ENCODE measurements at regions not wholly inside any gene's neighbourhood (a gene's known extent, or its start where the extent isn't known, plus 50 kb on each side); places are given as distances from the start of the nearest gene placed in this dataset.
"Not testable (repeated sequence)": the region's sequence is repeated elsewhere in the genome, so short reads cannot be mapped to it uniquely, and the experiment has no call there.

DNA sequence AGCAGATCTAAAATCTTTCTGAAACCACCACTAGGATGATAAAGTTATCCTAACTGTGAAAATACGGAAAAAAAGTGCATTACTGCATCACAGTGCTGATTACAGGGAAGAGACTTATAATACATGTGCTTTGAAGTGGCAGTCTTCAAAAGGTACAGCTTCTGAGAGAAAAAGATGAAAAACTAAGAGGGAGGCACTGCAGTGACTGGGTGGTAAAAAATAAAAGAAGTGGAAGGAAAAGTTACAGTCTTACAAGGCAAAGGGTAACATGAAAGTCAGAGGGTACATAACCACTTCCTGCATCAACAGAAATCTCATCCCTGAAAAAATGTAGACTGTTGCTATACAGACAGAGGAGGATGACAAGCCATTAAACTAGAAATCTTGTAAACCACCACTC is 465.3 kb downstream of the ACTR3B start:
- Histone ChIP-seq H3K4me1 (no peaks in the 10 kb centered on the region), H3K27me3 (no peaks in the 10 kb centered on the region)
- intact Hi-C loops (cut with DNase I), result no loop called here

DNA sequence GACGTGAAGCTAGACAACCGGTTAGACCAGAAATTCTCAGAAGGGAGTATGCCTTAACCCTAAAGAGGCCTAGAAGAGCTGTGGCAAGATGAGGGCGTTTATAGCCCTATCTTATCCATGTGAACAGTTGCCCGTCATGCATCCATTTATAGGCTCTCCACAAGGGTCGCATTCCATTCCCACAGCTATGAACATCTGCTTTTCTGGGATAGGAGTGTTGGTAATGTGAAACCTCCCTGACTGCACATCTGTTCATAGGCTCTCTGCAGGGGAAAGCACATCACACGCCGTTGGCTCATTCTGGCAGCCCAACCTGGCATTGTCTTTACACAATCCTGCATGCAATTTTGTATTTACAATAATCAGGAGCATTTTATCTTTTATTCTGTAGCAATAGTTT is 485.6 kb downstream of the ACTR3B start:
- H3K27ac ChIP-seq; H3K4me3 ChIP-seq; H3K4me1 ChIP-seq; intact Hi-C loops (cut with DNase I); DNase-seq (ENCODE audit: low spot score in 2 of 2); H3K9me3 ChIP-seq; H3K36me3 ChIP-seq; H3K27me3 ChIP-seq: not testable (repeated sequence)

More for the DNA sequence above, 465.3 kb downstream of the ACTR3B start:
- no peak for DNase-seq (ENCODE audit: low spot score in 2 of 2)
- TF ChIP-seq, protein P1, sequence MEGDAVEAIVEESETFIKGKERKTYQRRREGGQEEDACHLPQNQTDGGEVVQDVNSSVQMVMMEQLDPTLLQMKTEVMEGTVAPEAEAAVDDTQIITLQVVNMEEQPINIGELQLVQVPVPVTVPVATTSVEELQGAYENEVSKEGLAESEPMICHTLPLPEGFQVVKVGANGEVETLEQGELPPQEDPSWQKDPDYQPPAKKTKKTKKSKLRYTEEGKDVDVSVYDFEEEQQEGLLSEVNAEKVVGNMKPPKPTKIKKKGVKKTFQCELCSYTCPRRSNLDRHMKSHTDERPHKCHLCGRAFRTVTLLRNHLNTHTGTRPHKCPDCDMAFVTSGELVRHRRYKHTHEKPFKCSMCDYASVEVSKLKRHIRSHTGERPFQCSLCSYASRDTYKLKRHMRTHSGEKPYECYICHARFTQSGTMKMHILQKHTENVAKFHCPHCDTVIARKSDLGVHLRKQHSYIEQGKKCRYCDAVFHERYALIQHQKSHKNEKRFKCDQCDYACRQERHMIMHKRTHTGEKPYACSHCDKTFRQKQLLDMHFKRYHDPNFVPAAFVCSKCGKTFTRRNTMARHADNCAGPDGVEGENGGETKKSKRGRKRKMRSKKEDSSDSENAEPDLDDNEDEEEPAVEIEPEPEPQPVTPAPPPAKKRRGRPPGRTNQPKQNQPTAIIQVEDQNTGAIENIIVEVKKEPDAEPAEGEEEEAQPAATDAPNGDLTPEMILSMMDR (IDR thresholded peaks at IDR 0.05), result no peak
- no peak overlapping the region for H3K4me3 ChIP-seq
- H3K27ac ChIP-seq, result no peak overlapping the region
- H3K36me3 ChIP-seq, result no peaks in the 10 kb centered on the region
- peaks cover 0 to 9% of the 10 kb centered on the region in 2 donors for H3K9me3 ChIP-seq

DNA sequence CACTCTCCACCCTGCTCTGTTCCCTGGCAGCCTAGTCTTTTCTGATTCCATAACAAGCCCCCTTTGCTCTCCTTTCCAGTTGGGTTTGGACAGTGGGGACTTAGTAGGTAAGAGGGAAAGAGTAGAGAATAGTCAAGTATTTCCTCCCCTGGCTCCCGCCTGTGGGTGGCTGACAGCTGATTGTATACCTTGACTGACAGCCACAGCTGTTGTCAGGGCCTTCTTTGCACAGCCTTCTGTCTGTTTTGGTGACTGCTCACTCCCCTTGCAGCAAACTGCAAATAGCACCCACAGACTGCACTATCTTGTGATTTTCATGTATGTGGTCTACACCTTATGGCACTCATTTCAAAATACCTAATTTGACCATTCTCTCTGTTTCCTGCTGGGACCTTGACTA is 486.3 kb downstream of the ACTR3B start:
- intact Hi-C loops (cut with DNase I), result no loop called here
- Histone ChIP-seq H3K36me3 (no peaks in the 10 kb centered on the region), H3K27me3 (no peaks in the 10 kb centered on the region), H3K9me3 (no peaks in the 10 kb centered on the region), H3K4me1 (no peaks in the 10 kb centered on the region), H3K27ac (no peak overlapping the region), H3K4me3 (no peak overlapping the region)
- DNase-seq (ENCODE audit: low spot score in 2 of 2), result no peak
- TF ChIP-seq, protein P1 (IDR thresholded peaks at IDR 0.05), result no peak

DNA sequence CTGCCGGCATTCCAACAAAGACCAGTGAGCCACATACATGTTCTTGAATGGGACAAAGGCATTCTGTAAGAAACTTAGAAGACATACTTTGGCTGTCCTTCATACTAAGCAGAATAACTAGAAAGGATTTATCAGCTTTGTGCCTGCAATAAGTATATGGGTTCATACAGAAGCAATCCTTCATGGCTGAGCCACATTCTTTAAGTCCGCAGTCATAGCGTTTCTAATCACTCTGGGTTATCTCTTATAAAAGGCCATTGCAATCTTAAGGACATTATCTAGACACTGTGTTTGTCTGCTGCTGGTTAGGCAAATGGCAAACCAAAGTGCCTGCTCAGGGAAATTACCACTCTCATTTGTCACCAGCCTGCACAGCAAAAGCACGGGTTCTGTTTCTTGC is 488.4 kb downstream of the ACTR3B start:
- Histone ChIP-seq H3K27ac (no peak overlapping the region), H3K9me3 (no peaks in the 10 kb centered on the region), H3K4me1 (no peaks in the 10 kb centered on the region), H3K36me3 (no peaks in the 10 kb centered on the region), H3K4me3 (no peak overlapping the region), H3K27me3 (no peaks in the 10 kb centered on the region)
- no peak for DNase-seq (ENCODE audit: low spot score in 2 of 2)
- intact Hi-C loops (cut with DNase I), result no loop called here
- TF ChIP-seq, protein P1 (IDR thresholded peaks at IDR 0.05), result no peak

DNA sequence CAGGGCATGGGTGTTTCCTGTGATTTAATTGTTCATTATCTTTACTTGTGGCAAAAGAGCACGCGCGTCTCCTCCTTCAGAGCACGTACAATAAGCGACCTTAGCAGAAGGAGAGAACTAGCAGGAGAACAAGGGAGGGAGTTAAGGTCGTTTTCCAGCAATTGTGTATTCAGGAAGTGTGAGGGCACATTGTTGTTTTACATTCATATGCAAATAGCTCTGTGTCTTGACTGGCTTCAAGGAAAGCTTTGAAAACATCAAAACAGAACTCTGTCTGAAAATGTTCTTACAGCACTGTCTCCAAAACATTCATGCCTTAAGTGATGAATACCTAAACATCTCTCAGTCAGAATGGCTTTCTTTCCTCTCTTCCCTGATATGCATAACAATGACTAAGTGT is 499.1 kb downstream of the ACTR3B start:
- no peaks in the 10 kb centered on the region for H3K4me1 ChIP-seq
- no peak overlapping the region for H3K4me3 ChIP-seq
- TF ChIP-seq, protein P1 (IDR thresholded peaks at IDR 0.05), result no peak
- H3K9me3 ChIP-seq, result no peaks in the 10 kb centered on the region
- DNase-seq (ENCODE audit: low spot score in 2 of 2), result no peak
- intact Hi-C loops (cut with DNase I), result loop anchor here (10.0 kb wide), 1 partner anchor 64 kb away; no protein-coding TSS in a partner anchor
- no peaks in the 10 kb centered on the region for H3K27me3 ChIP-seq
- H3K36me3 ChIP-seq, result no peaks in the 10 kb centered on the region
- H3K27ac ChIP-seq, result no peak overlapping the region

DNA sequence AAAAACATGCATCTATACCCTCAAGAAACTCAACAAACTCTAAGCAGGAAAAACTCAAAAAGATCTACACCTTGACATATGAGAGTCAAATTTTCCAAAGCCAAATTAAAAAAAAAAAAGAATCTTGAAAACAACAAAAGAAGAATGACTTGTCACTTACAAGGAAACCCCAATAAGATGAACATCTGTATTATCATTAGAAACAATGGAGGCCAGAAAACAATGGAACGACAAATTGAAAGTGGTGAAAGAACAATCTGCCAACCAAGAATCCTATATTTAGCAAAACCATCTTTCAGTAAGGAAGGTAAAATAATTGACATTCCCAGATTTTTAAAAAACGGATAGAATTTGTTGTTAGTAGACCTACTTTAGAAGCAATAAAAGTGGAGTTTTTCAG is 516.8 kb downstream of the ACTR3B start:
- intact Hi-C loops (cut with DNase I), result no loop called here
- H3K27me3 ChIP-seq, result no peaks in the 10 kb centered on the region
- no peak overlapping the region for H3K4me3 ChIP-seq
- H3K9me3 ChIP-seq, result no peaks in the 10 kb centered on the region
- no peaks in the 10 kb centered on the region for H3K4me1 ChIP-seq
- H3K36me3 ChIP-seq, result no peaks in the 10 kb centered on the region
- TF ChIP-seq, protein P1 (IDR thresholded peaks at IDR 0.05), result no peak
- DNase-seq (ENCODE audit: low spot score in 2 of 2), result no peak
- no peak overlapping the region for H3K27ac ChIP-seq
